ENCODE measurements at regions not wholly inside any gene's neighbourhood (a gene's known extent, or its start where the extent isn't known, plus 50 kb on each side); places are given as distances from the start of the nearest gene placed in this dataset.

DNA sequence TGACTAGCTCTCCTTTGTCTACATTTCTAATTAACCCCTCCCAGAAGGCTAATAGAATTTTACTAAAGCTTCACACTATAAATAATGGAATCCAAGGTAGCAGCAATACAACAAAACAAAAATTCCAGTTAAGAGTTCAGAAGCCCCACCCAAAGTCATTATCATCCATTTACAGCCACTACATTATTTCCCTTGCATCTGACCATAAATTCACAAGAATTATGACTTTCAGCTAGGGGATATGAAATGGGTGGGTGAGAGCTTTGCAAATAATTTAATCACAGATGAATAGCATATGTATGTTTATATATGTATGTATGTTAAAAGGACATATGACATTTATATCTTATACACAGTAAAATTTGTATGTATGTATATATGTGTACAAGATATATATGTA, 65.3 kb upstream of the PTGDR start:
- TF ChIP-seq EZH2 (IDR thresholded peaks at IDR 0.05; ENCODE audit: borderline replicate concordance, low read depth, low read length, severe bottlenecking), result no peak
- TF ChIP-seq CTCF (IDR thresholded peaks at IDR 0.05; ENCODE audit: borderline replicate concordance, extremely low read depth, low read length, poor library complexity, severe bottlenecking), result no peak

GRCh38 chr14:52190337-52190931, 77.1 kb upstream of the PTGDR start:
- Histone ChIP-seq H3K9ac (ENCODE audit: low read depth, low read length) (no peak overlapping the region), H4K20me1 (ENCODE audit: insufficient read depth, low read length) (no peaks in the 10 kb centered on the region), H3K27me3 (ENCODE audit: insufficient read depth, low read length, poor library complexity) (no peaks in the 10 kb centered on the region), H3K4me3 (ENCODE audit: low read depth in 1 of 2, low read length in 2 of 2) (no peak overlapping the region), H3K36me3 (ENCODE audit: insufficient read depth, low read length) (no peaks in the 10 kb centered on the region), H2AFZ (ENCODE audit: low read depth, low read length) (no peak overlapping the region), H3K79me2 (ENCODE audit: insufficient read depth, low read length) (no peaks in the 10 kb centered on the region), H3K4me1 (ENCODE audit: insufficient read depth, low read length) (no peaks in the 10 kb centered on the region), H3K4me2 (ENCODE audit: insufficient read depth, low read length) (no peak overlapping the region), H3K9me3 (ENCODE audit: insufficient read depth, low read length, severe bottlenecking) (peaks cover 11% of the 10 kb centered on the region), H3K27ac (ENCODE audit: low read length) (no peak overlapping the region)
- DNase-seq (no peak), ATAC-seq (ENCODE audit: insufficient read depth, low read depth) (no peak)
- TF ChIP-seq CTCF (IDR thresholded peaks at IDR 0.05; ENCODE audit: borderline replicate concordance, extremely low read depth, low read length, poor library complexity, severe bottlenecking) (no peak), EZH2 (IDR thresholded peaks at IDR 0.05; ENCODE audit: borderline replicate concordance, low read depth, low read length, severe bottlenecking) (no peak)

More for the DNA sequence above, 65.3 kb upstream of the PTGDR start:
- DNase-seq (no peak), ATAC-seq (ENCODE audit: insufficient read depth, low read depth) (no peak)
- H3K9ac ChIP-seq (ENCODE audit: low read depth, low read length), result no peak overlapping the region
- no peaks in the 10 kb centered on the region for H4K20me1 ChIP-seq (ENCODE audit: insufficient read depth, low read length)
- H3K36me3 ChIP-seq (ENCODE audit: insufficient read depth, low read length), result no peaks in the 10 kb centered on the region
- no peaks in the 10 kb centered on the region for H3K4me1 ChIP-seq (ENCODE audit: insufficient read depth, low read length)
- no peak overlapping the region for H3K4me2 ChIP-seq (ENCODE audit: insufficient read depth, low read length)
- no peaks in the 10 kb centered on the region for H3K79me2 ChIP-seq (ENCODE audit: insufficient read depth, low read length)
- H2AFZ ChIP-seq (ENCODE audit: low read depth, low read length), result no peak overlapping the region
- no peaks in the 10 kb centered on the region for H3K27me3 ChIP-seq (ENCODE audit: insufficient read depth, low read length, poor library complexity)
- H3K4me3 ChIP-seq (ENCODE audit: low read depth in 1 of 2, low read length in 2 of 2), result no peak overlapping the region
- peaks cover 7% of the 10 kb centered on the region for H3K9me3 ChIP-seq (ENCODE audit: insufficient read depth, low read length, severe bottlenecking)
- no peak overlapping the region for H3K27ac ChIP-seq (ENCODE audit: low read length)

DNA sequence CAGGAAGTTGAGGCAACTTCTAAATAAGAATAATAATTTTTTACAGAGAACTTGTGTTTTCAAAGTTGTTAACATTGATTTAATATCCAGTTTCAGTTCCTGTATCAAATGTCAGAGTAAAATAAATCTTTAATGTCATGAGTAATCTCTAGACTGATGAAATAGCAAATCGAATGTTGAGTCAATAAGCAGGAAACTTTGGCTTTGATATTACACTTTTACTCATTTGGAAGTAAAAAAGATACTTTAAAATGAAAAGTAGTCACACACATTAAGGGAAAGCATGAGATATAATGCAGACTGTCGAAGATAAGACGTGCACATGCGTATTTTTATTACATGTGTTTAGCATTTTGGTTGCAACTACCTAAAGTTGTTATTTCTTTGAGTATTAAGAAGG, 78.2 kb upstream of the PTGDR start:
- peaks cover 5% of the 10 kb centered on the region for H3K9me3 ChIP-seq (ENCODE audit: insufficient read depth, low read length, severe bottlenecking)
- H3K4me1 ChIP-seq (ENCODE audit: insufficient read depth, low read length), result no peaks in the 10 kb centered on the region
- H3K79me2 ChIP-seq (ENCODE audit: insufficient read depth, low read length), result no peaks in the 10 kb centered on the region
- H3K9ac ChIP-seq (ENCODE audit: low read depth, low read length), result no peak overlapping the region
- ATAC-seq (ENCODE audit: insufficient read depth, low read depth) (no peak), DNase-seq (no peak)
- no peaks in the 10 kb centered on the region for H4K20me1 ChIP-seq (ENCODE audit: insufficient read depth, low read length)
- no peaks in the 10 kb centered on the region for H3K36me3 ChIP-seq (ENCODE audit: insufficient read depth, low read length)
- H3K27ac ChIP-seq (ENCODE audit: low read length), result no peak overlapping the region
- no peak overlapping the region for H3K4me3 ChIP-seq (ENCODE audit: low read depth in 1 of 2, low read length in 2 of 2)
- H3K4me2 ChIP-seq (ENCODE audit: insufficient read depth, low read length), result no peak overlapping the region
- H2AFZ ChIP-seq (ENCODE audit: low read depth, low read length), result no peak overlapping the region
- TF ChIP-seq EZH2 (IDR thresholded peaks at IDR 0.05; ENCODE audit: borderline replicate concordance, low read depth, low read length, severe bottlenecking) (no peak), CTCF (IDR thresholded peaks at IDR 0.05; ENCODE audit: borderline replicate concordance, extremely low read depth, low read length, poor library complexity, severe bottlenecking) (no peak)
- no peaks in the 10 kb centered on the region for H3K27me3 ChIP-seq (ENCODE audit: insufficient read depth, low read length, poor library complexity)

All from DND-41 (cell line).